MG63 (cell line): ENCODE measurements at regions not wholly inside any gene's neighbourhood (a gene's known extent, or its start where the extent isn't known, plus 50 kb on each side); places are given as distances from the start of the nearest gene placed in this dataset.

Experiments used
- DNase-seq: peaks from one replicate; pipeline ENCODE4 v3.0.0-alpha.2; 2020
- H3K27me3 ChIP-seq: fragments of 250-450 bp; sonication (Bioruptor Pico); 2 replicates; pipeline ENCODE4 v1.5.1; 2020; ENCODE audit warnings: mild to moderate bottlenecking, moderate library complexity
- H3K36me3 ChIP-seq: fragments of 250-450 bp; sonication (Bioruptor Pico); 2 replicates; pipeline ENCODE4 v1.5.1; 2020; ENCODE audit warnings: mild to moderate bottlenecking, moderate library complexity
- H3K4me3 ChIP-seq: fragments of 250-450 bp; sonication (Bioruptor Pico); 2 replicates; pipeline ENCODE4 v1.5.1; 2020; ENCODE audit warnings: mild to moderate bottlenecking, moderate library complexity
- H3K9me3 ChIP-seq: fragments of 250-450 bp; sonication (Bioruptor Pico); 2 replicates; pipeline ENCODE4 v1.5.1; 2020; ENCODE audit warnings: mild to moderate bottlenecking, moderate library complexity

DNA sequence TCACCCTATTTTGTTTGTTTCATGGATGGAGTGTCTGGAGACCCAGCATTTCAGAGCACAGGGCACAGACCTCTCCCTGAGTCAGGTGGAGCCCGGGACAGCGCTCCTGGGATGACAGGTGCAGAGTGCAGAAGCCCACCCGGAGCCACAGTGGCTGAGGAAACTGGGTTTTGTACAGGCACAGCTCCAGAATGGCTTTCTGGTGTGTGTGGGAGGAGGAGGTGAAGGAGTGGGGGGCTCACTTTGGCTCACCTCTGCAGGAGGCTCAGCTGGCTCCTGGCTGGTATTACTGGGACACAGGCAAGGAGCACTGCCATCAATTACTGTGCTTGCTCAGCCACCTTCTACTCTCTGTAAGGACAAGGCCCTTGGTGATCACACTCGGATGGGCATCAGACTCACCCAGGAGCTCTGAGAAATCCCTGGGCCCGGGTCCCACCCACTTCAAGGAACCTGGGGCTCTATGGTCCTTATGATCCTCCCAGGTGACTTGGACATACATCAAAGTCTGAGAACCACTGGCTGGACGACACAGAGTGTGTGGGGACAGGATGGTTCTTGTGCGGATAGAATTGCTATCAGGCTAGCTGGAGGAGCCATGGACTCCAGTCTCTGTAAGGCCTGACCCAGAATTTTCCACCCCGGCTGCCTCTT lies 221.1 kb upstream of the ZNF32 start:
- peaks cover 4% of the 10 kb centered on the region for H3K9me3 ChIP-seq
- no peaks in the 10 kb centered on the region for H3K27me3 ChIP-seq
- H3K36me3 ChIP-seq, result peaks cover 2% of the 10 kb centered on the region; the same call in 1 of the 2 replicates
- DNase-seq, result no peak
- H3K4me3 ChIP-seq, result no peak overlapping the region

DNA sequence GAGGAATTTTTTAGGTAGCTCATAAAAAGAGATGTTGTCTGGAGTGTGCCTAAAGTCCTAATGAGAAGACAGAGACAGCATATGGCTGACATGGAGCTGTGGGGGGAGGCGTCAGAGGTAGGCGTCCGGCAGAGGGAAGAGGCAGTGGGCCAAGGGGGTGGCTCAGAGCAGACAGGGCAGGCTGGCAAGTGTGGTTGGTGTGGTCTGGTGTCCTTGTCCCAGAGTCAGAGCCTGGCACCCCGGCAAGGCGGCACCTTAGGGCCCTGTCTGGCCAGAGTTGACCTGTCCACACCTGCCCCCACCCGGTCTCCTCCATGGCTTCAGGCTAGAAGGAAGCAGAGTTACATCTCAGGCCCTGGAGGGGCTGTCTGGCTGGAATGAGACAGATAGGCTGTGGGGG lies 220.3 kb upstream of the ZNF32 start:
- peaks cover 2% of the 10 kb centered on the region; the same call in 1 of the 2 replicates for H3K36me3 ChIP-seq
- no peak overlapping the region for H3K4me3 ChIP-seq

DNA sequence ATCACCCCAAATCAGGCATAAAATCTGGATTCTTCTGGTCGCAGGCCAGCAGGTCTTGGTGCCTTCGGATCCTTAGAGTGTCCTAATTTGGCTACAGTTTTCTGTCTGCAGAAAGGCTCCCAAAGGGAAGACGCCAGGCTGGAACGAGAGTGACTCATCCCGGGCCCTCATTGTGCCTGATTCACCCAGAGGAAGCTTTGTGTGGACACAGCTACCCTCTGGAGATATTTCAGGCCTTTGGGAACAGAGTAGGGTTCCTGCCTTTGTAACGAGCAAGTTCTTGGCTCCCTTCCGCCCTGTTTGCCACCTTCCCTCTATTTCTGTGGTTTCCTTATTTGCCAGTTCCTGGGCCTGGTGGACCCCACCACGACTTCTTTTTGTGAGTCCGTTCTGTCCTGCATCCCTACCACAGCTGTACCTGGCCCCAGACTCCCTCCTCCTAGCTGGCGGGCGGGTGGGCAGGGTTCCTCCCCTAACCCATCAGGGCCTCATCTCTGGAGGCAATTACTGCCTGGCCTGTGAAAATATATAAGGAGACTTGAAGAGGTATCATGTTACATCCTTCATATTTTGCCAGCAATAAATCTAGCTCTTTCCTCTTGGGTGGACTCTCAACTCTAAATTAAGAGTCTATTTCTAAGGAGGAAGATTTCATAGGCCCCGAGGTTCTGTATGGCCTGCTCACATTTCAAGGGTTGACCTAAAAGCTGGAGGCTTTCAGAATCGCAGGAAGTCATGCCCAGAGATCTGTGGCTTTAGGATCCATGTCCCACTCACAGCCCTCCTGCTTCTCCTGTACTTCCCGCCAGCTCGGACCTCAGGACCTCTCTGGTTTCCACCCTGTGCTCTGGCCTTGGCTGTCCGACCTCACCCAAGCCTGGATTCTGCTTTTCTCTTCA lies 219.2 kb upstream of the ZNF32 start:
- peak; percentile 93 for DNase-seq
- no peaks in the 10 kb centered on the region for H3K27me3 ChIP-seq
- peaks cover 2% of the 10 kb centered on the region; the same call in 1 of the 2 replicates for H3K36me3 ChIP-seq
- no peak overlapping the region for H3K4me3 ChIP-seq
- peaks cover 4% of the 10 kb centered on the region for H3K9me3 ChIP-seq

More for the DNA sequence above, 220.3 kb upstream of the ZNF32 start:
- Histone ChIP-seq H3K9me3 (peaks cover 4% of the 10 kb centered on the region), H3K27me3 (no peaks in the 10 kb centered on the region)
- DNase-seq, result no peak

DNA sequence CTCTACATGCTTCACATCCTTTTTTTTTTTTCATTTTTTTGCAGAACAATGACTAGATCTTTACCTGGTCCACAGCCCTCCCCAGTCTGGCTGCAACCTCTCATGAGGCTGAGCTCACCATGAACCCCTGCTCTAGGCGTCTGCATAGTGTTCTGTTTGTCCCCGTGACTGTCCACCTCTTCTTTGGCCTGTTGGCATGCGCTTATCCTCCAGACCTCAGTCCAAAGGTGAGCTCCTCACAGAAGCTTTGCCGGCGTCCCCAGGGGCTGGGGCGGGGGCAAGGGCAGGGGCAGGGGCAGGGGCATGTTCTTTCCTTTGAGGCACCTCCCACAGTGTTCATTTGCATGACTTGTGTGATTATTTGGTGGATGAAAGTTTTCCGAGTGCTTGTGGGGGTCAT lies 218.4 kb upstream of the ZNF32 start:
- no peak for DNase-seq
- Histone ChIP-seq H3K36me3 (peaks cover 2% of the 10 kb centered on the region; the same call in 1 of the 2 replicates), H3K9me3 (no peaks in the 10 kb centered on the region; the same call in 1 of the 2 replicates), H3K4me3 (no peak overlapping the region), H3K27me3 (no peaks in the 10 kb centered on the region)

DNA sequence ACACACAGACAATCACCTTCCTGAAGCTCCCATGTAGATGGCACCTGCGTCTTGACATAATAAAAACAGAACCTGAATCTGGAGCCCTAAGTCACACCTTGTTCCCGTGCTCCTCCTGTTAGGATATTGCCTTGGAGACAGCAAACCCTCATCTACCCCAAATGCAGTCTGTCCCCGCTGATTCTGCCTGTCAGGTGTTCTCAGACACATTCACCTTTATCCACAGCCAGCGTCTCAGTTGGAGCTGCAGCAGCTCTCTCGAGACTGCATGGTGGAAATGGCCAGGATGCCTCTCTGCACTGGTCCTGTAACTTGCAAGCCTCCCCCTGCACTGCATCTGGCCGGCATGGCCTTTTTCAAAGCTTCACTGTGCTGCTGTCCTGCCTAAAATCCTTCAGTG lies 218.0 kb upstream of the ZNF32 start:
- Histone ChIP-seq H3K9me3 (no peaks in the 10 kb centered on the region), H3K27me3 (no peaks in the 10 kb centered on the region), H3K36me3 (peaks cover 2% of the 10 kb centered on the region; the same call in 1 of the 2 replicates), H3K4me3 (no peak overlapping the region)
- DNase-seq, result no peak

DNA sequence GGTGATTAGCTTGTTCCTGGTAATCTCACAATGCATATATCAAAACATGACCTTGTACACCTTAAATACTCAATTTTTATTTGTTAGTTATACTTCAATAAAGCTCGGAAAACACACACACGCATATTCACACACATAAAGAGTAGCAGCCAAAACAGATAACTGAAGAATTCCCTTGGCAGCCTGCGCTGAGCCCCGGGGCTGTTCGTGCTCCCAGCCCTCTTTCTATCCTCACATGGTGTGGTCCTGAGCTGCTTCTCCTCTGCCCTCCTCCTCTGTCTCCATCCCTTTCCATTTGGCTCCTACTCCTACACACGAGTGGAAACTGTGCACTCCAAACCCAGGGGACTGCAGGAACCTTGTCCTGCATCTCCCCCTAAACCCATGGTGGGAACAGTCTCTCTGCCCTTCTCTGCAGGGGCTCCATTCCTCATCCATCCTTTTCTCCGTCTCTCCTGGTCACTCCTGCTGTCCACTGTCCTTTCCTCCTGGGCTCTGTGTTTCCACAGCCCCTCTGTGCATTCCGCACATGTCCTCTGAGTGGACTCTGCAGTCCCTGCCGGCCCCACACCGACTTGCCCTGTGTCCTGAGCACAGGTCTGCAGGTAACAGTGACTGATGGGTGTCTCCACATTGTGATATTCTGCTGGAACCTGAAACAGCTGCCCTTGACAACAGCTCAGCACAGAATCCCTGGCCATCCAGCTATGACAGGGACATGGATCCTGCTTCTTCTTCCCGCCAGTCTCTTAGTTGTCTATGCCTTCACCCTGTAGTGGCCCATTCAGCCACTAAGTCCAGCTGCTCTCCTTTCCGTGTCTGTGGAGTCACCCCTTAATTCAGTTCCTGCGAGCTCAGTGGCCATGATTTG lies 216.8 kb upstream of the ZNF32 start:
- no peak for DNase-seq
- H3K36me3 ChIP-seq, result peaks cover 2% of the 10 kb centered on the region; the same call in 1 of the 2 replicates
- H3K27me3 ChIP-seq, result no peaks in the 10 kb centered on the region

DNA sequence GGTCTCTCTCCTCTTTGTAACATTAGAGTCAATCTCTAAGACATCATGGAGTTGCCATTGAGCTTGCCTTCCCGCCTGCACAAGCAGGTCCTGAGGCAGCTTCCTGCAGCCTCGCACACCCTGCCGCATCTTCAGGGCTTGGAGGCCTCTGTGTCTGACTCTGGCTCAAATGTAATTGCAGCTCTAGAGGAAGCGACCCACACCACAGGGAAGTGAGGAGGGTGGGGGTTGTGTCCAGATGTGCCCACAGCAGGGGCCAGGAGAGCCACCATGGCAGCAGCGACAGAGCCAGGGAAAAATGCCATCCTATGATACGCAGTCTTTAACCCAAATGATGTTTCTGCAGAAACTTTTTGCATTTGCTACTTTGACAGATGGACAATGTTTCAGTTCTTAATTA lies 216.0 kb upstream of the ZNF32 start:
- no peak for DNase-seq
- H3K36me3 ChIP-seq, result peaks cover 2% of the 10 kb centered on the region; the same call in 1 of the 2 replicates
- H3K27me3 ChIP-seq, result no peaks in the 10 kb centered on the region
- H3K9me3 ChIP-seq, result no peaks in the 10 kb centered on the region
- H3K4me3 ChIP-seq, result no peak overlapping the region

More for the DNA sequence above, 216.8 kb upstream of the ZNF32 start:
- no peak overlapping the region for H3K4me3 ChIP-seq
- no peaks in the 10 kb centered on the region for H3K9me3 ChIP-seq

DNA sequence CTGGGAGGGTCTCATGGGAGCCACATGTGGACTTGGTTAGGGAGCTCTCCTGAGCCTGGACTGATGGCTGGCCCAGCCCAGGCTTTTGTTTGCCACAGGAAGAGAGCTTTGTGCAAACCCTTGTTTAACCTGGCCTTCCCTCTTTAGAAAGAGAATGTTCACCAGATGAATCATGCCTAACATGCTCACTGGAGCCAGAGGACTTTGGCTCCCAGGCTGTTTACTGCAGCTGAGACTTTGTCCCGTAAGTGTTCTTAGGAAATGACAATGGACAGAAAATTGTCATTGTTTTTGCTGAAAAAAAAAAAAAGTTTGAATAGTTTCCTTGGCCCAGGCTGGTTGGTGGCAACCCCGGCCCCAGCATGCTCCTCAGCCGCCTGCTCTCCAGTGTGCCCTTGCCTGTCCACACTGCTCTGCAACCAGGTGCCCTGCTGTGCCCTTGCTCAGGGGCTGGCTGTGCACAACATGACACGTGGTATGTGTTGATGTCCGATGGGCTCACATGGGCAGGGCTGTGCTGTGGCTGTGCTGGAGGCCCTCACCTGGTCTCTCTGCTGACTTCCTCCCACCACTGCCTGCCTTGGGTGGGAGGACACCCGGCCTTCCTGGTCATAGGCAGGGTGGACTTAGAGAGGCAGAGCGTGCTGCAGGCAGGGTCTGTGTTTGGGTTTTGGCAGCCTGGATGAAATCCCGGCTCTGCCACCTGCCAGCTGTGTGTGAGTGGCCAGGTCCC lies 215.3 kb upstream of the ZNF32 start:
- H3K36me3 ChIP-seq, result no peaks in the 10 kb centered on the region
- DNase-seq, result peak; percentile 80
- no peaks in the 10 kb centered on the region for H3K9me3 ChIP-seq
- no peaks in the 10 kb centered on the region for H3K27me3 ChIP-seq
- no peak overlapping the region for H3K4me3 ChIP-seq

DNA sequence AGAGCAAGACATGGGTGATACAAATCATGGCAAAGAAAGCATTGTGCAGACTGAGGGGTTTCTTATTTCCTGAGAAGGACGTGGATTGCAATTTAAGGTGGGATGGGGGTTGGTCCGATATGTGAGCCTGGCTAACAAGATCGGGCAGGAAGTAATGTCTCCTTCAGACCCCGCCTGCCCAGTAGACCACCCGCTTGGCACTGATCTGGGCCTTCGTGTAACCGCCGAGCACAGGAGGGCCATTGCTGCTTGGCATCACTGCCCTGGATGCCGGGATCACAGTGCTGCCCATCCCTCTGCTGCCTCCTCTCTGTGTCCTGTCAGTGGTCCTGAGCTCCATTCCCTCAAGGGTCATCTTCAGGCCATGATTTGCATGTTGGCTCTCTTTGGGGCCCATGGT lies 214.6 kb upstream of the ZNF32 start:
- no peaks in the 10 kb centered on the region for H3K27me3 ChIP-seq
- no peaks in the 10 kb centered on the region for H3K9me3 ChIP-seq
- no peaks in the 10 kb centered on the region for H3K36me3 ChIP-seq
- H3K4me3 ChIP-seq, result no peak overlapping the region
- no peak for DNase-seq

DNA sequence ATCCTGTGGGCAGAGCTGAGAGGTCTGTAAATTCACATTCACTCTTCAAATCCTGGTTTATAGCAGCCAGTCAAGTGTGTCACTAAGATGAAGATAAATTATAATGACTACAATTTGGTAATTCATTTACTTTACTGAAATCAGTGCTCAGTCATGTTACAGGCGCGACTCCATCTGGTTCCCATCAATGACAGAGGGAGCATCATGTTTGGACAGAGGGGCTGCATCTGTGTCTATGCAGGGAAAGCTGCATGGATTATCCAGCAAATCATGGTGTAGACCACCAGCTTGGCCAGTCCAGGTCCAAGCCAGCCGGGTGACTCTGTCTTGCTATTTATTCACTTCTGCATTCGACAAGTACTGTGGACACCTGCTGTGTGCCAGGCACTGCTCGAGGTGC lies 214.1 kb upstream of the ZNF32 start:
- Histone ChIP-seq H3K9me3 (no peaks in the 10 kb centered on the region), H3K36me3 (no peaks in the 10 kb centered on the region), H3K4me3 (no peak overlapping the region), H3K27me3 (no peaks in the 10 kb centered on the region)
- peak; percentile 20 for DNase-seq

DNA sequence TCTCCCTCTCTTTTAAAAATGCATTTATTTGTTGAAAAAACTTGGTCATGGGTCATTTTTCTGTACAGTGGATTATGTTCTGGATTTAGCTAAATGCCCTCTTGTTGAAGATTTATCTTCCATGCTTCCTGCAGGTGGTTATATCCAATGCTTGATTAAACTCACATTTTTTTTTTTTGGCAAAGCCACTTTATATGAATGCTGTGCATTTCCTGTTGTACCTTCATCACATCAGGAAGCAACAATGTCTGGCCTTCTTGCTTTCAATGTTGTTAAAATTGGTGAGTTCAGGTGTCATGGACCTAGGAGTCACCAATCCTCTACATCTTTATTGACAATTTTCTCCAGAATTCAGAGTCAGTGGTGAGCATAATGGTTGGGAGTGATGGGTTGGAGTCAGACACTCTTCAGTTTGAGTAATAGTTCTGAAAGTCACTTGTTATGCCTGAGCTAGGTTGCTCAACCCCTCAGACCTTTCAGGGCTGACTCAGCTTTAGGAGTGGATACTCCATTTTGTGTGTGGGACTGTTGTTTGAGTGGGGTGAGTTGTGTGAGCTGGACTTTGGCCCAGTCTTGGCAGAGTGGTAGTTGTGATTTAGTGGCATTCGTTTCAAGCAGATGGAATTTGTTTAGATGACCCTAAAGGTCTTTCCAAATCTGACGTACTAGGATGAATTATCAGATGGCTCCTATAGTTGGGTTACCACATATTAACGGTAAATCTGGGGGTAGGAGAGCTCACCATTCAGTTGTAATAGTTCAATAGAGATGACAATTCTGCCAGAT lies 213.5 kb upstream of the ZNF32 start:
- DNase-seq, result peak; percentile 94
- Histone ChIP-seq H3K9me3 (no peaks in the 10 kb centered on the region), H3K36me3 (no peaks in the 10 kb centered on the region), H3K27me3 (no peaks in the 10 kb centered on the region), H3K4me3 (no peak overlapping the region)

DNA sequence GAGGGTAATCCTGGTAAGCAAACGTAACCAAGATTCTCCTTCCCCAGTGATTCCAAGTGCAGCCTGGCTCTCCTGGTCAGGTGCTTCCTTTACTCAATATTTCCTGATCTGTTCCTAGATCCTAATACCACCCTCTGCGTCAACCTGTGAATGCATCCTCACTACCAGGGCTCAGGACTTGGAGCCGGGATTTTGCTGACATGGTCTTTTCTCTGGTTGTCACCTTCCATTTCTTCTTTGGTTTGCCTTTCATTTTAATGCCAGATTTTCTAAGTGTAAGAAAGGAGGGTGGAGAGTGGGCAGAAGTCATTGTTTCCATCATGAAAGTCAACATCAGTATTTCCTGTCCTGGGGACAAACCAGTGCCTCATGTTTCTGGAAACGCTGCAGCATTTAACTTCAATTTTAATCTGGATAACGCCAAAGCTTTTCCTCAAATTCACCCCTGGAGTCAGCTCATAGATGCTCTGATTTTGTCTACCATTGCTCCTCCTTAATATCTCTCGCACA lies 210.4 kb upstream of the ZNF32 start:
- Histone ChIP-seq H3K4me3 (no peak overlapping the region), H3K9me3 (no peaks in the 10 kb centered on the region), H3K27me3 (no peaks in the 10 kb centered on the region), H3K36me3 (0 out of 2 replicates have a peak, but pooled peaks cover 4% of the 10 kb centered on the region)
- no peak for DNase-seq

DNA sequence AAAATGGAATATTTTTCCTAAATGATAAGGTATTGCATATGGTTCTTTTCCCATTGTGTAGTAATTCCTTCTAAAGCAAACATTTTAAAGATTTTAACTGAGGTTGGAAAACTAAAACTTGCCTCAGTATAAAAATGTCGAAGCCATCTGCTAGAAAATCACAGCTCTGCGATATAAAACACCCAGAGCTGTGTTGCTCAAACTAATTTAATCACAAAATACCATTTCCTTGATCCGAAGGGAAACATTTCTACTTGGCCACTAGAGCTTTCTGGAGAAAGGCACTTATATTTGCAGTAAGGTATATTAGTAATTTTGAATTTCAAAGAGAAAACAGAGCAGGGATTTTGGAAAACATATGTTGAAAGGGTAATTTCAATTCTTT lies 209.2 kb upstream of the ZNF32 start:
- Histone ChIP-seq H3K4me3 (no peak overlapping the region), H3K36me3 (0 out of 2 replicates have a peak, but pooled peaks cover 4% of the 10 kb centered on the region), H3K27me3 (no peaks in the 10 kb centered on the region), H3K9me3 (no peaks in the 10 kb centered on the region)
- no peak for DNase-seq

DNA sequence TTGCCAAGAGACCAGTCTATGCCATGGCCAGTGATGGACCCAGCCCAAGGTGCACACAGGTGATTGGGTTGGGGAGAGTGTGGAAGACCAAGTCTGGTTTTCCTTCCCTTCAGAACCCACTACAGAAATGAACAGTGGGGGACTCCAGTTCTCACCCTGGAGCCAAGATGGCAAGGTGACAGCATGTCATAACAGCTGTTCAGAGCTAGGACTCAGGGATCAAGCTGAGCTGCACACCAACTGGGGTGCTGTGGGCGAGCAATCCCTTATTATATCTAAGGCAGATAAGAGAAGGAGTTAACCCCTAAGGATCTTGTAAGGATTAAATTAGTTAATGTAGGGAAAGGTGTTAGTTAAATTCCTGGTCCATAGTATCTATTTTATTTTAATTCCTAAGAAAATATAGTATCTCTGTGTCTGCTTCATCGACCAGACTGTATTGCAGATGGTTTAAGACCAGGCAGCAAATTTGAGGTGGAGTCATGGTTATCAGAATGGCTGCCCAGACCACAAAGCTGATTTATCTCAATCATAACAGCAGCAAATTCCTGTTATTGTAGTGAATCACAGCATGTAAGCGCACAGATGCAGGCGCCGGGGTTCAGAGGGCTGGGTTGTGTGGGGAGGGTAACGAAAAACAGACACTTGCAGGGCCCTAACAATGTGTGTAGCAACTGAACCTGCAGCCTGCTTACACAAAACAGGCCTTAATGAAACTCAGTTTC lies 208.7 kb upstream of the ZNF32 start:
- no peaks in the 10 kb centered on the region for H3K9me3 ChIP-seq
- DNase-seq, result peak; percentile 74
- H3K4me3 ChIP-seq, result no peak overlapping the region
- no peaks in the 10 kb centered on the region for H3K27me3 ChIP-seq
- H3K36me3 ChIP-seq, result peaks cover 4% of the 10 kb centered on the region; the same call in 1 of the 2 replicates

DNA sequence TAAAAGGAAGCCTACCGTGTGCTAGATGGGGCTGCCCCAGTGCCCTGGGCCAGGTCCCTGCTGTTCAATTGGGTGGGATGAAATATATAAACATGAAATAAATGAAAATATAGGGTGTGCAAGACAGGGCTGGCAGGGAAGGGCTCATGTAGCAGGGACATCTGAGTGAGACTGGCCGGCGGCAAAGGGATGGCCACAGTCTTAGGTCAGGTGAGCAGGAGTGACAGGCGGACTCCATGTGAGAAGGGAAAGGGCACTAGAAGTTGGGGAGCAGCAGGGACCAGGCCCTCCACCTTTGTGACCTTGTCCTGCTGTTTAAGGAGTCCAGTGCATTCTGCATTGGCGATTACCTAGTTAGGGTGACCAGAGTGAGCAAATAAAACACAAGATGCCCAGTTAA lies 207.6 kb upstream of the ZNF32 start:
- Histone ChIP-seq H3K36me3 (peaks cover 4% of the 10 kb centered on the region; the same call in 1 of the 2 replicates), H3K9me3 (no peaks in the 10 kb centered on the region), H3K27me3 (no peaks in the 10 kb centered on the region), H3K4me3 (no peak overlapping the region)
- no peak for DNase-seq
